Hematopoietic multipotent progenitor cell treated with erythropoietin and hydrocortisone succinate and interleukin-3 and kit ligand, for 4 days (in vitro differentiated cells): ENCODE measurements at regions not wholly inside any gene's neighbourhood (a gene's known extent, or its start where the extent isn't known, plus 50 kb on each side); places are given as distances from the start of the nearest gene placed in this dataset.
A peak's percentile ranks its signal among the peaks of the same experiment; 100 is the strongest.
"Not testable (repeated sequence)": the region's sequence is repeated elsewhere in the genome, so short reads cannot be mapped to it uniquely, and the experiment has no call there.

Experiments used
- DNase-seq: peaks from one replicate; pipeline ENCODE4 v3.0.0-alpha.2; 2015

GRCh38 chr2:16357188-16357587 is 308.4 kb downstream of the CYRIA start:
- peak; percentile 18 for DNase-seq

GRCh38 chr2:16351541-16351940 is 314.1 kb downstream of the CYRIA start:
- DNase-seq, result no peak

GRCh38 chr2:16351137-16351536 is 314.5 kb downstream of the CYRIA start:
- no peak for DNase-seq

GRCh38 chr2:16350211-16350610 is 315.4 kb downstream of the CYRIA start:
- DNase-seq, result no peak

- no peak for DNase-seq
These were observed 315.8 kb downstream of the CYRIA start for GRCh38 chr2:16349811-16350210.

- no peak for DNase-seq
These were observed 316.7 kb downstream of the CYRIA start for GRCh38 chr2:16348821-16349515.

- no peak for DNase-seq
These were observed 319.0 kb downstream of the CYRIA start for GRCh38 chr2:16346671-16347070.

GRCh38 chr2:16345231-16345630 is 320.4 kb downstream of the CYRIA start:
- not testable (repeated sequence) for DNase-seq

GRCh38 chr2:16339206-16339605 is 326.4 kb downstream of the CYRIA start:
- no peak for DNase-seq

- DNase-seq, result no peak
These were observed 327.6 kb downstream of the CYRIA start for GRCh38 chr2:16338026-16338425.

GRCh38 chr2:16336916-16337315 is 328.7 kb downstream of the CYRIA start:
- DNase-seq, result no peak

GRCh38 chr2:16336491-16336890 is 329.1 kb downstream of the CYRIA start:
- no peak for DNase-seq

- DNase-seq, result no peak
These were observed 329.7 kb downstream of the CYRIA start for GRCh38 chr2:16335947-16336346.

GRCh38 chr2:16335604-16335930 is 330.1 kb downstream of the CYRIA start:
- DNase-seq, result no peak

GRCh38 chr2:16334886-16335603 is 330.6 kb downstream of the CYRIA start:
- no peak for DNase-seq

GRCh38 chr2:16334366-16334765 is 331.3 kb downstream of the CYRIA start:
- no peak for DNase-seq

GRCh38 chr2:16333681-16334080 is 332.0 kb downstream of the CYRIA start:
- no peak for DNase-seq

GRCh38 chr2:16332681-16333557 is 332.7 kb downstream of the CYRIA start:
- DNase-seq, result no peak

- DNase-seq, result no peak
These were observed 333.9 kb downstream of the CYRIA start for GRCh38 chr2:16331772-16332171.

GRCh38 chr2:16330982-16331381 is 334.7 kb downstream of the CYRIA start:
- peak; percentile 50 for DNase-seq

GRCh38 chr2:16330571-16330970 is 335.1 kb downstream of the CYRIA start:
- no peak for DNase-seq

- no peak for DNase-seq
These were observed 335.6 kb downstream of the CYRIA start for GRCh38 chr2:16330012-16330411.

- DNase-seq, result no peak
These were observed 336.2 kb downstream of the CYRIA start for GRCh38 chr2:16329421-16329820.
